HG02884 (cell line): ENCODE measurements at regions not wholly inside any gene's neighbourhood (a gene's known extent, or its start where the extent isn't known, plus 50 kb on each side); places are given as distances from the start of the nearest gene placed in this dataset.
"Not testable (repeated sequence)": the region's sequence is repeated elsewhere in the genome, so short reads cannot be mapped to it uniquely, and the experiment has no call there.

Experiments used
- ATAC-seq: cut with Tn5 transposase; IDR thresholded peaks from one replicate; pipeline ENCODE4 v1.9.1; 2021; ENCODE audit warnings: mild to moderate bottlenecking, moderate library complexity; ENCODE audit not compliant: unreplicated experiment

- not testable (repeated sequence) for ATAC-seq
Observed at GRCh38 chrY:25152322-25152721, 100.4 kb upstream of the BPY2C start.

DNA sequence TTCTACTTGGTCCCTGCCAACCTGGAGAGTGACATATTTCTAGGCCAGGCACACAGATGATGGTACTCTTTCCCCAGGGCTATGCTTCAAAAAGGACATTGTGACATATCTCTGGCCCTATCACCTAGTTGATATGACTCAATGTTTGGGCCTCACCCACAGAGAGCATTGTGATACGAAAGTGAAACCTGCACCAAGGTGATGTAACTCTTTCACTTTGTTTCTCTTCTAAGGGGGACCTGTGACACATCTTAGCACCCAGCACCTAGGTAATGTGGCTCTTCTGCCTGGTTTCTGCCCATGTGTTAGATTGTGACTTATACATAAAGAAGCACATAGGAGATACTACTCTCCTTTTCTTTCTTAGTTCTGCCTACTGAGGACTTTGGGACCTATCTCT, 96.1 kb upstream of the BPY2C start:
- ATAC-seq = peak; percentile 82

DNA sequence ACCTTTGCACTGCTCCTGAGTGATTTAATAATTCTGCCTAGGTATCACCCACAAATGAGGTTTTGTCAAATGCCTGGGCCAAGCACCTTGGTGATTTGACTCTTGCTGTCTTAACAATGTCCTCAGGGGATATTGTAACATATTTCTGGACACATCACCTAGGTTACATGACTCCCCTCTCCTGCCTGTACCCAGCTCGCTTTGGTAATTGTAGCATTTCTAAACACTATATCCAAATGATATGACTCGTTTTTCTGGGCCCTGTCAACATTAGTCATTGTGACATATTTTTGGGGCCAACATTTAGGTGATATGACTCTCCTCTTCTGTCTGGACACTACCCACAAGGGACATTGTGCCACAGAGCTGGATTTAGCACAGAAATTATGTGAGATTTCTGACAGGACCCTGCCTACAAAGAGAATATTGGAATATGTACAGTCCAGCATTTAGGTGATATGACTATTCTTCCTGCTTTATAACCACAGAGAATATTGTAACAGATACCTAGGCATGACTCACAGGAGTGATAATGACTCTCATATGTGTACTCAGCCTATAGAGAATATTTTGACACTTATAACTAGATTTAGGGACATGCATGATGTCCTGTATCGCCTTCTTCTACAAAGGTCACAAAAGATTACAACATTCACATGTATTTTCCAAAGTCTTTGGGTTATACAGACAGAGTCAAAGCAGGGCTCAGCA, 80.4 kb upstream of the BPY2C start:
- ATAC-seq = not testable (repeated sequence)

GRCh38 chrY:25120897-25121296, 69.0 kb upstream of the BPY2C start:
- not testable (repeated sequence) for ATAC-seq

- not testable (repeated sequence) for ATAC-seq
Observed at GRCh38 chrY:25108180-25108579, 56.3 kb upstream of the BPY2C start.
